Activated CD8-positive, alpha-beta memory T cell treated with anti-CD3 and anti-CD28 coated beads, Interleukin-2, amount 10 ng/mL, durations not matched to agents 7 days and 5 days (primary cell): ENCODE measurements at regions not wholly inside any gene's neighbourhood (a gene's known extent, or its start where the extent isn't known, plus 50 kb on each side); places are given as distances from the start of the nearest gene placed in this dataset.
"Not testable (repeated sequence)": the region's sequence is repeated elsewhere in the genome, so short reads cannot be mapped to it uniquely, and the experiment has no call there.

ENCODE experiments used
- ATAC-seq: fragments of 150-1000 bp; cut with Tn5 transposase; one replicate; pipeline ENCODE4 v1.10.0; 2021; ENCODE audit warnings: moderate library complexity
- CTCF ChIA-PET: fragments of 350-600 bp; sonication (Branson Sonifier 250); formaldehyde crosslinking; loops from one replicate; lab custom pipeline; 2021; ENCODE audit warnings: antibody characterized with exemption; lab: Charles Lee
- DNase-seq: peaks from one replicate; pipeline ENCODE4 v3.0.0-alpha.2; 2020
- H3K27ac Mint-ChIP-seq: one replicate; pipeline ENCODE4 v1.8.0; 2021; ENCODE audit warnings: mild to moderate bottlenecking, mixed read lengths
- H3K27me3 Mint-ChIP-seq: one replicate; pipeline ENCODE4 v1.8.0; 2021; ENCODE audit warnings: mixed read lengths
- H3K36me3 Mint-ChIP-seq: one replicate; pipeline ENCODE4 v1.8.0; 2021; ENCODE audit warnings: mild to moderate bottlenecking, mixed read lengths
- H3K4me1 Mint-ChIP-seq: one replicate; pipeline ENCODE4 v1.8.0; 2021; ENCODE audit warnings: mixed read lengths
- H3K4me3 Mint-ChIP-seq: one replicate; pipeline ENCODE4 v1.8.0; 2021; ENCODE audit warnings: mild to moderate bottlenecking, moderate library complexity, mixed read lengths
- H3K9me3 Mint-ChIP-seq: one replicate; pipeline ENCODE4 v1.8.0; 2022; ENCODE audit warnings: low read depth, mixed read lengths

DNA sequence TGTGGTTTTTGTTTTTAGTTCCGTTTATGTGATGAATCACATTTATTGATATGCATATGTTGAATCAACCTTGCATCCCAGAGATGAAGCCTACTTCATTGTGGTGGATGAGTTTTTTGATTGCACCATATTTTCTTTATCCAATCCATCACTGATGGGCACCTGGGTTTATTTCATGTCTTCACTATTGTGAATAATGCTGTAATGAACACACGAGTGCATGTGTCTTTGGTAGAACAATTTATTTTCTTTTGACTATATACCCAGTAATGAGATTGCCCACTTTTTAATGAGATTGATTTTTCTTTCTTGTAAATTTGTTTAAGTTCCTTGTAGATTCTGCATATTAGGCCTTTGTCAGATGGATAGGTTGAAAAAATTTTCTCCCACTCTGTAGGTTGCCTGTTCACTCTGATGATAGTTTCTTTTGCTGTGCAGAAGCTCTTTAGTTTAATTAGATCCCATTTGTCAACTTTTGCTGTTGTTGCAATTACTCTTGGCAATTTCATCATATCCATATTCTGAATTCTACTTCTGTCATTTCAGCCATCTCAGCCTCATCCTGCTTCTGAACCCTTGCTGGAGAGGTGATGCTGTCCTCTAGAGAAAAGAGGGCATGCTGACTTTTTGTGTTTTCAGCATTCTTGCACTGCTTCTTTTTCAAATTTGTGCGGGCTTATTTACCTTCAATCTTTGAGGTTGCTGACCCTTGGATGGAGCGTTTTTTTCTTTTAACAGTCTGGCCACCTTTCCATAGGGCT lies 96.2 kb upstream of the CTAGE1 start:
- H3K27me3 Mint-ChIP-seq: no peaks in the 10 kb centered on the region
- CTCF ChIA-PET: no interaction called here
- no peaks in the 10 kb centered on the region for H3K4me1 Mint-ChIP-seq
- DNase-seq: no peak
- no peak for ATAC-seq
- no peak overlapping the region for H3K4me3 Mint-ChIP-seq
- no peaks in the 10 kb centered on the region for H3K36me3 Mint-ChIP-seq
- no peaks in the 10 kb centered on the region for H3K9me3 Mint-ChIP-seq
- H3K27ac Mint-ChIP-seq: no peak overlapping the region

DNA sequence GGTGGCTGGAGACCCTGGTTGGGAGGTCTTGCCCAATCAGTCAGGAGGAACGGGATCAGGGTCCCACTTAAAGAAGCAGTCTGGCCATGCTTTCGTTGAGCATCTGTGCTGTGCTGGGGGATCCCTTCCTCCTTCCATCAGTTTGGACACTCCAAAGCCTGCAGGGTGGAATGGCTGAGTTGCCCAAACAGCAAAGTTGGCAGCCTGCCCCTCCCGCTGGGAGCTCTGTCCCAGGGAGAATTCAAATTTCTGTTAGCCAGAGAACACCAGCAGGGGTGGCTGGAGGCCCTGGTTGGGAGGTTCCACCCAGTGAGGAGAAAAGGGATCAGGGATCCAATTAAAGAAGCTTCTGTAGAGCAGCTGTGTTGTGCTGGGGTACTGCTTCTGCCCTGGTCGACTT lies 96.9 kb upstream of the CTAGE1 start:
- Mint-ChIP-seq H3K27ac (no peak overlapping the region), H3K9me3 (no peaks in the 10 kb centered on the region), H3K27me3 (no peaks in the 10 kb centered on the region), H3K4me1 (no peaks in the 10 kb centered on the region), H3K4me3 (no peak overlapping the region), H3K36me3 (no peaks in the 10 kb centered on the region)
- DNase-seq (no peak), ATAC-seq (no peak)
- CTCF ChIA-PET: no interaction called here

DNA sequence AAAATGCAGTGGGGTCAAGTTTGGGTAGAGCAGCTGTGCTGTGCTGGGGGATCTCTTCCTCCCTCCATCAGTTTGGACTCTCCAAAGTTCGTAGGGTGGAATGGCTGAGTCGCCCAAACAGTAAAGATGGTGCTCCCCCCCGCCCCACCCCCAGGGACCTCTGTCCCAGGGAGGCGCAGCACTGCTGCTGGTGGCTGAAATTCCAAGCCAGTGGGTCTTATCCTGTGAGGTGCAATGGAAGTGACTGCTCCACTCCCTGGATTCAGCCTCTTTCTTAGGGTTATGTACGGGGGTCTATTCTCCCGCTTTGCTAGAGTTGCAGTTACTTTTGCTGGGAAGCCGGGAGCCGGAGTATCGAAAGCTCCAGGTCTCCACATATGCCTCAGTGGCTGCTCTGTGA lies 97.5 kb upstream of the CTAGE1 start:
- H3K36me3 Mint-ChIP-seq: no peaks in the 10 kb centered on the region
- DNase-seq (no peak), ATAC-seq (no peak)
- H3K4me1 Mint-ChIP-seq: no peaks in the 10 kb centered on the region
- H3K4me3 Mint-ChIP-seq: no peak overlapping the region
- no peaks in the 10 kb centered on the region for H3K27me3 Mint-ChIP-seq
- H3K9me3 Mint-ChIP-seq: no peaks in the 10 kb centered on the region
- CTCF ChIA-PET: no interaction called here
- H3K27ac Mint-ChIP-seq: no peak overlapping the region

GRCh38 chr18:22517356-22517755 lies 99.6 kb upstream of the CTAGE1 start:
- CTCF ChIA-PET: no interaction called here
- ATAC-seq (no peak), DNase-seq (no peak)
- H3K4me3 Mint-ChIP-seq: no peak overlapping the region
- H3K36me3 Mint-ChIP-seq: no peaks in the 10 kb centered on the region
- no peak overlapping the region for H3K27ac Mint-ChIP-seq
- no peaks in the 10 kb centered on the region for H3K4me1 Mint-ChIP-seq
- H3K27me3 Mint-ChIP-seq: no peaks in the 10 kb centered on the region
- H3K9me3 Mint-ChIP-seq: no peaks in the 10 kb centered on the region

DNA sequence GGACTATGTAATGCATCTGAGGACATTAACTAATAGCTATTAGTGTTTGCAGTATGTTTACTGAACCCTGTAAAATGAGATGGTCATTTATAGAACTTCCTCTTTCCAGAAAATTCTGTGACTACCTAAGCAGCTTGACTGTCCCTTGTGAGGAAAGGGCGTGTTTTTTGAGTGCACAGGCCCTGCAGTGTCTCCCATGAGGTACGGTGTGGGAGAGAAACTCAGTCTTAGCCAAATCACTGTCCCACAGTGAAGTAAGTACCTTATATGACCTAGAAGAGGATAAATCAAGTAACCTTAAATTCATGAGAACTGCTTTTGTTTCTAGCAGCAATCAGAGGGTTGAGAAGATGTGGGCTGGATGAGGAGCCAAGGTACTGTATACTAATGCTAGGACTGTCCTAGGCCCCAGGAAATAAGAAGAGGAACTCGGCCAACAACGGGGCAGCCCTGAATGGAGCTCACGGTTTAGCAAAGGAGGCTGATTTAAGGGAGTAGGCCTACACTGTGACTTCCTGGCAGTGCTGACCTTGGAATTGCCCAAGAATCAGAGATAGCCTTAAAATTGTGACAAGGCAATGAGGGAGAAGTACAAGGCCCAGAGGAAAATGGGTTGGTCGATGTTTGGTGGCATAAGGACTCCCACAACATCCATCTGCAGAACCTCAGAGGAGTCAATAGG lies 103.5 kb upstream of the CTAGE1 start:
- CTCF ChIA-PET: no interaction called here
- Mint-ChIP-seq H3K36me3 (no peaks in the 10 kb centered on the region), H3K27ac (no peak overlapping the region), H3K27me3 (no peaks in the 10 kb centered on the region), H3K4me1 (no peaks in the 10 kb centered on the region), H3K4me3 (no peak overlapping the region), H3K9me3 (no peaks in the 10 kb centered on the region)
- DNase-seq (no peak), ATAC-seq (no peak)

DNA sequence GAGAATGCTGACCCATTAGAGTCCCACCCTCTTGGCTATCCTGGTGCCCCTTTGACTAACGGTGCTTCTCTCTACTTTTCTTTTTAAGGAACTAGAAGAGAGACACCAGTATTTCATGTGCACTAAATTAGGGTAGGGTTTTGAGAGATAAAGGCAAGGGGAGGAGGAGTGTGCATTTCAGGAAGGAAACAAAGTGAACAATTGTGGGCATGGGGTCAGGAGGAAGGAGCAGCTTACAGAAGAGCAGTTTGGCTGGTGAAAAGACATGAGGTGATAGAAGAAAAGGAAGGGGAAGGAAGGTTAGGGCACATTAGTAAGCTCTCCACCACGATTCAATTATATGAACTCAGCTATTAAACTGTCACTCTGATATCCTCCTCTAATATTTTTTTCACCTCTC lies 105.8 kb upstream of the CTAGE1 start:
- Mint-ChIP-seq H3K4me3 (no peak overlapping the region), H3K4me1 (no peaks in the 10 kb centered on the region), H3K27me3 (no peaks in the 10 kb centered on the region), H3K27ac (no peak overlapping the region), H3K9me3 (no peaks in the 10 kb centered on the region), H3K36me3 (no peaks in the 10 kb centered on the region)
- ATAC-seq (no peak), DNase-seq (no peak)
- CTCF ChIA-PET: no interaction called here

DNA sequence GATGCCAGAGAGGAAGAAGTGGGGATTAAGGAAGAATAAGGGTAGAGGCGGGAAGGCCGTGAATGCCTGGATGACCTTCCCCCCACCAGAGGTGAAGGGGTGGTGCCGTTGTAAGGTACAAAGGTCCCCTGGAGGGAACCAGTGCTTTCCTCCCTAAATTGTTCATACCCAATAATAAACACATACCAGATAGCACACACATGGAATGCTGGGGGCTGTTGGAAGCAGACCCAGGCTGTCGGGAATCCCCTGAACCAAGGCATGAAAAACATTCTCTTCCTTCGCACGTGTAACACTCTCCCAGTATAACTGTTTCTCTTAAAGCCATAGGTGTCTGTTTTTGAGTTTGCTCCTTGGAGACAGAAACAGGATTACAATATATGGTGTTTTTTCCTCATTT lies 107.1 kb upstream of the CTAGE1 start:
- Mint-ChIP-seq H3K27me3 (no peaks in the 10 kb centered on the region), H3K9me3 (no peaks in the 10 kb centered on the region), H3K27ac (no peak overlapping the region), H3K36me3 (no peaks in the 10 kb centered on the region), H3K4me3 (no peak overlapping the region), H3K4me1 (no peaks in the 10 kb centered on the region)
- DNase-seq (no peak), ATAC-seq (no peak)
- CTCF ChIA-PET: no interaction called here

GRCh38 chr18:22525313-22525712 lies 107.6 kb upstream of the CTAGE1 start:
- H3K4me1 Mint-ChIP-seq: no peaks in the 10 kb centered on the region
- DNase-seq: no peak
- no peak overlapping the region for H3K4me3 Mint-ChIP-seq
- no peaks in the 10 kb centered on the region for H3K27me3 Mint-ChIP-seq
- CTCF ChIA-PET: no interaction called here
- no peaks in the 10 kb centered on the region for H3K9me3 Mint-ChIP-seq
- no peaks in the 10 kb centered on the region for H3K36me3 Mint-ChIP-seq
- no peak for ATAC-seq
- no peak overlapping the region for H3K27ac Mint-ChIP-seq

DNA sequence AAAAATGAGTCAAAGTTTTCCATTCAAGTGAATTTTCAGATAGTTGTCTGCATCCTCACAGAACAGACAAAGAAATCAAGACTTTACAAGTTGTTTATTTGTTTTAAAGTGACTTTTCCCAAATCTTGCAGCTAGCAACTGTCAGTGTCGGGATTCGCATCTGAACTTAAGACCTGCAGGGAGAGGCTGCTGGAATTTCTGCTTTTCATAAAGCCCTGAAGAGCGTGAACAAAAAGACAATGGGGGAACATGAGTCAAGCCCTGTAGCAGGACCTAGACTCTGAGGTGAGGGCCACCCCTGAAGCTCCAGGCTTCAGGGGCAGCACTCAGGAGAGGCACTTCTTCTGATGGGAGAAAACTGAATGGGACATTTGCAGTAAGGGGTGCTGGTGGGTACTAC lies 108.2 kb upstream of the CTAGE1 start:
- no peak for DNase-seq
- no peaks in the 10 kb centered on the region for H3K9me3 Mint-ChIP-seq
- no peak overlapping the region for H3K4me3 Mint-ChIP-seq
- no peaks in the 10 kb centered on the region for H3K36me3 Mint-ChIP-seq
- ATAC-seq: no peak
- CTCF ChIA-PET: no interaction called here
- no peaks in the 10 kb centered on the region for H3K4me1 Mint-ChIP-seq
- H3K27me3 Mint-ChIP-seq: no peaks in the 10 kb centered on the region
- no peak overlapping the region for H3K27ac Mint-ChIP-seq

DNA sequence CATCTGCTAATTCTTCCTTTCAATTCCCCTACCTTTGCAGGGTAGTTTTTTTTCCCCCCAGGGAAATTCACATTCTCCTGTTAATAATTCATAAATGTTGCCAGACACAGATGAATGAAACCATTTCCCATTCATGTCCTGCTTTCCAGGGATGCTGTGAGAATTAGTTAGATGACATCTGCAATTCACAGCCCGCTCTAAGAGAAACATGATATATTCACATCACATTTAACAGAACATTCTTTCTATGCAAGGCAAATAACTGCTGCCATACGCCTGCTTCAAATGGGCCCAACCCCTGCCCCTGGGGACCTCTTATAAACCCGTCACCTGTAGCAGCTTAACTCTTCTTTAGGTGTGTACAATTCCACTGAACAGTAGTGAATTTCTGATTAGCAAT lies 110.6 kb upstream of the CTAGE1 start:
- CTCF ChIA-PET: no interaction called here
- Mint-ChIP-seq H3K4me1 (no peaks in the 10 kb centered on the region), H3K27ac (no peak overlapping the region), H3K4me3 (no peak overlapping the region), H3K9me3 (no peaks in the 10 kb centered on the region), H3K36me3 (no peaks in the 10 kb centered on the region), H3K27me3 (no peaks in the 10 kb centered on the region)
- ATAC-seq: no peak
- DNase-seq: no peak

- DNase-seq, ATAC-seq, H3K27ac Mint-ChIP-seq, H3K4me1 Mint-ChIP-seq, H3K36me3 Mint-ChIP-seq, H3K27me3 Mint-ChIP-seq, CTCF ChIA-PET, H3K4me3 Mint-ChIP-seq, H3K9me3 Mint-ChIP-seq: not testable (repeated sequence)
Measured at GRCh38 chr18:22534706-22535105, 117.0 kb upstream of the CTAGE1 start.

GRCh38 chr18:22536558-22536957 lies 118.8 kb upstream of the CTAGE1 start:
- no peak overlapping the region for H3K4me3 Mint-ChIP-seq
- no peaks in the 10 kb centered on the region for H3K27me3 Mint-ChIP-seq
- DNase-seq: no peak
- CTCF ChIA-PET: no interaction called here
- H3K4me1 Mint-ChIP-seq: no peaks in the 10 kb centered on the region
- H3K27ac Mint-ChIP-seq: no peak overlapping the region
- no peaks in the 10 kb centered on the region for H3K36me3 Mint-ChIP-seq
- no peak for ATAC-seq
- peaks cover 3% of the 10 kb centered on the region for H3K9me3 Mint-ChIP-seq

- Mint-ChIP-seq H3K9me3 (peaks cover 5% of the 10 kb centered on the region), H3K4me3 (no peak overlapping the region), H3K27ac (no peak overlapping the region), H3K36me3 (no peaks in the 10 kb centered on the region), H3K27me3 (no peaks in the 10 kb centered on the region), H3K4me1 (no peaks in the 10 kb centered on the region)
- no peak for DNase-seq
- ATAC-seq: no peak
- CTCF ChIA-PET: no interaction called here
Measured at GRCh38 chr18:22538426-22538825, 120.7 kb upstream of the CTAGE1 start.

DNA sequence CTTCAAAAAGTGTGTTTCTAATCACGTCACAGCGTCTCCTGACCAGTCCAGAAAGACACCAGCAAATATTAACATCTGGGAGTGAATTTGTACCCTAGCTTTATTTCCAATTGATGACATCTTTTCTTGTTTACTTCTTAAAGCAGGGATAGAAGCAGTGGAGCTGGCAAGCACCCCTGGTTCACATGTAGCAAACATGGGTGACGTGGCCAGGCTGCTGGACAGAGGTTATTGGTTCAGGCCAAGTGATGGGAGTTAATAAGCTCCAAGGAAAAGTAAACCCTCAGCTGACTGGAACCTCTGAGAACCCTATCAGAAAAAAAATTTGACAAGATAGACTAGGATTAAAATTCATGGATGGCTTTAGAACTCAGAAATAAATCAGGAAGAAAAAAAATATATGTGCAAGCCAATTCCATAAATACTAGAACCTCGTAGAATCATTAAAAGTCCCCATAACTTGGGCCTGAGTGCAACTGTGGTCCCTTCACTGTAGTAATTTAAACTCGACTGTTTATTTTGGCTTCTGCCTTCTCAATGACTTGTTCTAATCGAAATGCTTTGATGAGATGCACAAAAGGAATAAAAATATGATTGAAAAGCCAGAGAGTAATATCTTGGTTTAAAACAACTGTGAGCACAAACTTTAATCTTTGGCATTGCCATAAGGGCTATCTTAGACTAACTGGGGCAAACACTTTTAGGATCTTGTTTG lies 121.5 kb upstream of the CTAGE1 start:
- Mint-ChIP-seq H3K4me1 (no peaks in the 10 kb centered on the region), H3K36me3 (no peaks in the 10 kb centered on the region), H3K27ac (no peak overlapping the region), H3K27me3 (no peaks in the 10 kb centered on the region), H3K4me3 (no peak overlapping the region), H3K9me3 (peaks cover 5% of the 10 kb centered on the region)
- DNase-seq: no peak
- CTCF ChIA-PET: no interaction called here
- no peak for ATAC-seq
